AG09309 (cell line): ENCODE measurements at regions not wholly inside any gene's neighbourhood (a gene's known extent, or its start where the extent isn't known, plus 50 kb on each side); places are given as distances from the start of the nearest gene placed in this dataset.

ENCODE experiments used
- DNase-seq: peaks from one replicate; pipeline ENCODE4 v3.0.0-alpha.2; 2010; ENCODE audit warnings: low read depth
- H3K4me3 ChIP-seq: 2 replicates; pipeline ENCODE4 v1.5.1; 2011; ENCODE audit warnings: mild to moderate bottlenecking, low read depth, low read length, moderate library complexity; ENCODE audit not compliant: control insufficient read depth
- CTCF ChIP-seq: IDR thresholded peaks from 2 replicates; pipeline ENCODE4 v1.5.1; 2011; ENCODE audit warnings: mild to moderate bottlenecking, low read depth, low read length, inconsistent platforms; ENCODE audit not compliant: insufficient read depth, control insufficient read depth; ENCODE audit errors: missing control alignments

DNA sequence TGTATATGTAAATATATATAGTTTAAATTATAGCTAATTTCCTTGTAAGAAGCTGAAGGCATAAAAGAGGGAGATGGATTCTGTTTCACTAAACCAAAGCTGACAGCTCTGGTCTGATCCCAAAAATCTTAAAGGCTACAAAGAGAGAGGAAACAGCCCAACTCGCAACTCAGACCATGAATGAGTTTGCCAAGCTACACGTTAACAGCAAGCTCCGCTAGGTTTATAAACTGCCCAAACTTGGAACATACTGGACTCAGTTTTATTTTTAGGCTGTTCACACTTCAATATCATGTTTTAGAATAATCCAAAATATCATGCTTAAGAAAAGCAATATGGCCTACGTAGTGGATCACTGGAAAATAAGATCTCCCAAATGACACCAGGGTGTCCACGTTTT lies 318.3 kb upstream of the RPS23 start:
- DNase-seq, result no peak
- H3K4me3 ChIP-seq, result no peak overlapping the region
- TF ChIP-seq CTCF, result no peak

DNA sequence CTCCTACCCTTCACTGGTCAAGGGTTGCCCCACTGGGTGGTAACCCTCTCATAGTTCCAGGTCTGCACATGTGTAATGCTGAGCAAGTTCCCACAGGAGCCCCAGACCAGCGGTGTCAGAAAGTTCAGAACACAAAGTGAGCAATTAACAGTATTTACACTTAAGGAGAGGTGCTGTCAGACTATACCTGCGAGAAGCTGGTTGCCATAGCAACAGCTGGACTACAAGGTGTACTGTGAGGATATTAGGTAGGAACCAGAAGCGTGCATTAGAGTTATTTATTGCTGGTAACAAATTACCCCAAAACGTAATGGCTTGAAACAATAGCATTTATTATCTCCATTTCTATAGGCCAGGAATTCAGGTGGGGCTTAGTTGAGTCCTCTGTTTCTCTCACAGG lies 317.0 kb upstream of the RPS23 start:
- no peak for TF ChIP-seq CTCF
- no peak for DNase-seq
- no peak overlapping the region for H3K4me3 ChIP-seq

DNA sequence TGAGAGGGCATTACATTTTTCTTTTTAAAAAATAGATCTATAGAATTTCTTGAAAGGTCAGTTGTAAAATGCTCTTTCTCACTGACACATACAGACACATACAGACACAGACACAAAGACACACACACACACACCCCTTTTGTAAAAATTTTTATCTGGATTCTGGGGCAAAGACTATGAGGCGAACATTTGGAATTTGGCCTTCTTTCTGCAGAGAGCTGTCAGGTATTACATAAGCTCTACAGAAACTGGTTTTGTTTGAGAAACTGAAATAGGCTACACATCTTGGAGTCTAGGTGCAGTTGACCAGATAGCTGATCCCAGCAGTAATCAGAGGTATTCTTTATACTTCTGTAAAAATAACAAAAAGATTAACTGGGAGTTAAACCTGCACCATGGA lies 315.9 kb upstream of the RPS23 start:
- H3K4me3 ChIP-seq, result no peak overlapping the region
- TF ChIP-seq CTCF, result no peak
- no peak for DNase-seq

DNA sequence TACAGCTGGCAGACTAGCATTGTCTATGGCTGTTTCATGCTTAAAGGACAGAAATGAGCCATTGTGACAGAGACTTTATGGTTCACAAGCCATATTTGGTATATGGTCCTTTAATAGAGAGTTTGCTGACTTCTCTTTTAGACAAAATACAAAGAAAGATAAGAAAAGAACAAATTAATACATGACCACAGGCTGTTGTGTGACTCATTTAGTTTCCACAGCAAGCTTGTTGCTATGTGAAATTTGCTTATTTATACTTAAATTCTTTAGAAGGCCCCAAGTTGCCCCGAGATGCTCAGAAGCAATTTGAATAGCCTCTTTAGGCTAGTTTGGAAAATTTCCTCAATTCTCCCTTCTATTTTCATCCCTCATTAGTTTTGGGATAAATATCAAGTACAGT lies 315.3 kb upstream of the RPS23 start:
- no peak for DNase-seq
- H3K4me3 ChIP-seq, result no peak overlapping the region
- TF ChIP-seq CTCF, result no peak

DNA sequence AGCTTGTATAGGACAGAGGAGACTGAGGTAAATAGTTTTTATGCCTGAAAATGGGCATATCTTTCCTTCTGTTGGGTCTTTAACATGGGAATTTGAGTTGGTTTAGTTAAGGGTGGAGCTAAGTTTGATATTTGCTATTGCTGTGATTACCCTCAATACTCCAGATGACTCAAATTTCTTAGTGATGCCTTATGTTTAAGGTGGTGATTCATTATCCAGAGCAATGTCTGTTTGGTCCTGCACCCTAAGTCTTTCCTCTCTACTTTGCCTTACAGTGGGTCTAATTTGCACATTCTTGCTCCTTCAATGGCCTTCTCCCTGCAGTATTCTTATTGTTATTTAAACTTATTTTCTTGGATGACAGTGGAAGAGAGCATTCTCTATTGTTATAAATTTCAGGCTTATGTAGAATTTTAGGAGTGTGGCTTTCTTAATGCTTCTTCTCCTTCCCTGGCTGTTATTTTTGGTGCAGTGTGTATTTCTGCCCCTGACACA lies 312.9 kb upstream of the RPS23 start:
- TF ChIP-seq CTCF, result no peak
- no peak overlapping the region for H3K4me3 ChIP-seq
- no peak for DNase-seq

- DNase-seq, result no peak
- no peak for TF ChIP-seq CTCF
These were observed 312.0 kb upstream of the RPS23 start for GRCh38 chr5:82590112-82590511.

More at GRCh38 chr5:82590112-82590511, 312.0 kb upstream of the RPS23 start:
- H3K4me3 ChIP-seq, result no peak overlapping the region
